Activated CD4-positive, alpha-beta T cell treated with anti-CD3 and anti-CD28 coated beads, Interleukin-2, amount 10 ng/mL, durations not matched to agents 24 days and 14 days (primary cell): ENCODE measurements at regions not wholly inside any gene's neighbourhood (a gene's known extent, or its start where the extent isn't known, plus 50 kb on each side); places are given as distances from the start of the nearest gene placed in this dataset.

Source experiments
- DNase-seq: peaks from one replicate; pipeline ENCODE4 v3.0.0; 2022
- H3K27ac Mint-ChIP-seq: one replicate; pipeline ENCODE4 v1.8.0; 2022; ENCODE audit warnings: mild to moderate bottlenecking, mixed read lengths
- H3K27me3 Mint-ChIP-seq: one replicate; pipeline ENCODE4 v1.8.0; 2022; ENCODE audit warnings: mixed read lengths
- H3K36me3 Mint-ChIP-seq: one replicate; pipeline ENCODE4 v1.8.0; 2022; ENCODE audit warnings: low read depth, mild to moderate bottlenecking, mixed read lengths
- H3K4me1 Mint-ChIP-seq: one replicate; pipeline ENCODE4 v1.8.0; 2021; ENCODE audit warnings: mixed read lengths
- H3K4me3 Mint-ChIP-seq: one replicate; pipeline ENCODE4 v1.8.0; 2022; ENCODE audit warnings: mild to moderate bottlenecking, moderate library complexity, mixed read lengths
- H3K9me3 Mint-ChIP-seq: one replicate; pipeline ENCODE4 v1.8.0; 2021; ENCODE audit warnings: mixed read lengths
- intact Hi-C: fragments of 100-400 bp; cut with micrococcal nuclease; formaldehyde crosslinking; loops from one replicate; pipeline ENCODE4 v1.15.1; 2023

GRCh38 chr6:6405031-6405430, 84.6 kb upstream of the F13A1 start:
- Mint-ChIP-seq H3K27me3 (peaks cover 11% of the 10 kb centered on the region), H3K4me1 (no peaks in the 10 kb centered on the region), H3K9me3 (no peaks in the 10 kb centered on the region), H3K27ac (no peak overlapping the region), H3K4me3 (no peak overlapping the region), H3K36me3 (no peaks in the 10 kb centered on the region)
- DNase-seq = no peak
- intact Hi-C loops = no loop called here

DNA sequence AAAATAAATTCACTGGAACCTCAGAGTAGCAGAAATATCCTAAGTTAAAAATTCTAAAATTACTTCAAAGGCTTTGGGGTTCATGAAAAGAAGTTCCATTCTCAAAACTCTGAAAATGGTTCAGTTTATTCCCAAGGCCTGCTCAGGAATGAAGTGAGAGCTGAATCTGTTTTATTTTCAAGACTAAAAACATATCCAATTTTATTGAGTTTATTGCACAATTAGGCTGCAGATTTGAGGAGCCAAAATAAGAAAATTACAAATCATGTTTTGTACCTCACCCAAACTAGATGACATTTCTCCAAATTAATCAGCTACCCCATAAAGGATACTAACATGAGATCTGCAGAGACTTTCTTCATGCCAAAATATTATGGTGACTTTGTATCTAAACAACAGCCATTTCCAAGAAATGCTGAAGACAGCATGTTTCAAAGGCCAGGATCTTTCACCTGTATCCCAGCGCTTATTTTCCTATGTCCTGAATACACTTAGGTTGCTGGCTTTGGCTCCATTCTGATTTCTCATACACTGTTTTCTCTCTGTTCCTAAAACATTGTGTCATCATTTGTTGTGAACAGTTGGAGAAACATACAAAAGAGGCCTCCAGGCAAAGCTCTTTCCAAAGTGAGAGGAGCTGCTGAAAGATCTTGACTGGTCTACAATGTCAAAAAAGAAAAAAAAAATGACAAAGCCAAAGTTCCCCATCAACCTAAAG, 85.7 kb upstream of the F13A1 start:
- no peaks in the 10 kb centered on the region for H3K9me3 Mint-ChIP-seq
- no peak overlapping the region for H3K27ac Mint-ChIP-seq
- no peaks in the 10 kb centered on the region for H3K36me3 Mint-ChIP-seq
- no peak for DNase-seq
- H3K27me3 Mint-ChIP-seq = peaks cover 13% of the 10 kb centered on the region
- H3K4me1 Mint-ChIP-seq = no peaks in the 10 kb centered on the region
- intact Hi-C loops = no loop called here
- H3K4me3 Mint-ChIP-seq = no peak overlapping the region

GRCh38 chr6:6406715-6407070, 86.2 kb upstream of the F13A1 start:
- Mint-ChIP-seq H3K27ac (no peak overlapping the region), H3K4me1 (no peaks in the 10 kb centered on the region), H3K36me3 (no peaks in the 10 kb centered on the region), H3K9me3 (no peaks in the 10 kb centered on the region), H3K27me3 (peaks cover 13% of the 10 kb centered on the region), H3K4me3 (no peak overlapping the region)
- DNase-seq = no peak
- intact Hi-C loops = no loop called here

DNA sequence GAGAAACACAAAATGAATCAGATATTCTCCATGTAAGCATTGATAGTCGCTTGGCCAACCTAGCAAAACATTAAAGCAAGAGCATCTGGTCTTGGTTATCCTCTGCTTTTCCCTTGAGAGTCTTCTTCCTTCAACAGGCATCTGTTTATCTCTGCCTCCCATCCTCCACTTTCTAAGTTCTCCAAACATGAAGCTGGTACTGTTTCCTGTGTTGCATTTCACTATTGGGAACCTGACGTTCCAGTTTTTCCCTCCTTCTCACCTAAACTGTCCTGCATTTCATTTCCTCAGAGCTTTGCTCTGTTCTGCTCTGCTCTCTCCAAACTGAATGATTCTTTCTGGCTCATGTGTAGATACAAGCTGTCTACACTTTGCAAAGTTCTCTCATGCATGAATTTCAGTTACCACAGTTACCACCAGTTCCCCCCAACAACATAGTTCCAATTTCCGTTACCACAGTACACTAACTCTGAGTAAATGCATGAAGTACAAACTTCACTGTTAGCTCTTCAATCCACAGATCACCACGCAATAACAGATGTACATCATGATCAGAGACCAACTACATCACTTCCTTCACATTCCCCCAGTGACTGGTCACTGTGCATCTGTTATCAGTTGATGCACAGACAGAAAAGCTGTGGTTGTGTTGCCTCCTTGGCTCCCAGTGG, 86.7 kb upstream of the F13A1 start:
- DNase-seq = no peak
- Mint-ChIP-seq H3K27ac (no peak overlapping the region), H3K4me3 (no peak overlapping the region), H3K9me3 (no peaks in the 10 kb centered on the region), H3K4me1 (no peaks in the 10 kb centered on the region), H3K36me3 (no peaks in the 10 kb centered on the region), H3K27me3 (peaks cover 10% of the 10 kb centered on the region)
- intact Hi-C loops = no loop called here

GRCh38 chr6:6409397-6410030, 89.1 kb upstream of the F13A1 start:
- Mint-ChIP-seq H3K4me1 (no peaks in the 10 kb centered on the region), H3K27ac (no peak overlapping the region), H3K9me3 (no peaks in the 10 kb centered on the region), H3K27me3 (peaks cover 11% of the 10 kb centered on the region), H3K4me3 (no peak overlapping the region), H3K36me3 (no peaks in the 10 kb centered on the region)
- DNase-seq = no peak
- intact Hi-C loops = no loop called here

- Mint-ChIP-seq H3K36me3 (no peaks in the 10 kb centered on the region), H3K4me3 (no peak overlapping the region), H3K4me1 (no peaks in the 10 kb centered on the region), H3K27me3 (peaks cover 10% of the 10 kb centered on the region), H3K9me3 (no peaks in the 10 kb centered on the region), H3K27ac (no peak overlapping the region)
- no peak for DNase-seq
- intact Hi-C loops = no loop called here
Observed at GRCh38 chr6:6411115-6411514, 90.7 kb upstream of the F13A1 start.

DNA sequence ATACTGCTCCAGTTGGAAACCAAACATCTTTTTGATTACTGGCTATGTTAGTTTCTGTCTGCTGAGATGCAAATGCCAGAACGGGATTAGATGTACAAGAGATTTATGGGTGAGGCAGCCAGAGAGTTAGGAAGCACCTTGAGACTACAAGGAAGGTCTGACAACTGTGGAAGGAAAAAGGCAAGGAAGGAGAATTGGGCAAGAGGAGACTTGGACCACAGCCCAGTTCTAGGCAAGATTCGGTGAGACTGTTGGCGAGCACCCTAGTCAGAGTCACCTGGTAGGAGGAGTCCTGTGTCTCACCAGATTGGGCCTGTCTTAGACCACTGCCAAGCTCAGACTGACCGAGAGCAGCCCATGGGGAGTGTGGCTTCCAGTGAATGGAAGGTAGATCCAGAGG, 91.8 kb upstream of the F13A1 start:
- H3K27me3 Mint-ChIP-seq = peaks cover 9% of the 10 kb centered on the region
- no peak overlapping the region for H3K4me3 Mint-ChIP-seq
- no peak overlapping the region for H3K27ac Mint-ChIP-seq
- no peaks in the 10 kb centered on the region for H3K36me3 Mint-ChIP-seq
- H3K9me3 Mint-ChIP-seq = no peaks in the 10 kb centered on the region
- H3K4me1 Mint-ChIP-seq = no peaks in the 10 kb centered on the region
- intact Hi-C loops = no loop called here
- no peak for DNase-seq

GRCh38 chr6:6412700-6413099, 92.2 kb upstream of the F13A1 start:
- H3K4me1 Mint-ChIP-seq = no peaks in the 10 kb centered on the region

GRCh38 chr6:6414931-6415330, 94.5 kb upstream of the F13A1 start:
- no peaks in the 10 kb centered on the region for H3K4me1 Mint-ChIP-seq
- DNase-seq = no peak
- H3K36me3 Mint-ChIP-seq = no peaks in the 10 kb centered on the region
- H3K27me3 Mint-ChIP-seq = peaks cover 5% of the 10 kb centered on the region
- H3K9me3 Mint-ChIP-seq = no peaks in the 10 kb centered on the region
- H3K4me3 Mint-ChIP-seq = no peak overlapping the region
- intact Hi-C loops = no loop called here
- H3K27ac Mint-ChIP-seq = no peak overlapping the region

More at GRCh38 chr6:6412700-6413099, 92.2 kb upstream of the F13A1 start:
- DNase-seq = no peak
- no peaks in the 10 kb centered on the region for H3K9me3 Mint-ChIP-seq
- H3K27me3 Mint-ChIP-seq = peaks cover 9% of the 10 kb centered on the region
- H3K4me3 Mint-ChIP-seq = no peak overlapping the region
- H3K27ac Mint-ChIP-seq = no peak overlapping the region
- H3K36me3 Mint-ChIP-seq = no peaks in the 10 kb centered on the region
- intact Hi-C loops = no loop called here

DNA sequence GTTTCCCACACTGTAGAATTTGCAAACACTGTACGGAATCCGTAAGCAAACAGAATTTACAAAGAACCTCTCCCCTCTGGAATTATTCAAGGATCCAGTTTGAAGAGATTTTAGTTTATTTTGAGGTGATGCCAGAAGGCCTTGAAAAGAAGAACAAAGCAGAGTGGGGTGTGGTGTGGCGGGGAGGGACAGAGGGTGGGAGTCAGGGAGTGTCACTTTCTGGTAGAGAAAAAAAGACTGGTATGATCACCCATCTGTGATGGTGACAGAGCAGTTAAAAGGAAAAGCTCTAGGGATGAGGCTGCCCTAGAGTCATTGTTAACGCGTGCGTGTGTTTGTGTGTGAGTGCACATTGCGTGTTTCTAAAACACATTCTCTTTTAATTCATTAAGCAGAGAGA, 97.0 kb upstream of the F13A1 start:
- Mint-ChIP-seq H3K9me3 (no peaks in the 10 kb centered on the region), H3K4me1 (no peaks in the 10 kb centered on the region), H3K27ac (no peak overlapping the region), H3K36me3 (no peaks in the 10 kb centered on the region), H3K4me3 (no peak overlapping the region), H3K27me3 (peaks cover 3% of the 10 kb centered on the region)
- no peak for DNase-seq
- intact Hi-C loops = no loop called here

- peaks cover 3% of the 10 kb centered on the region for H3K27me3 Mint-ChIP-seq
- H3K4me1 Mint-ChIP-seq = no peaks in the 10 kb centered on the region
- intact Hi-C loops = no loop called here
- DNase-seq = no peak
- H3K4me3 Mint-ChIP-seq = no peak overlapping the region
- no peaks in the 10 kb centered on the region for H3K9me3 Mint-ChIP-seq
- no peaks in the 10 kb centered on the region for H3K36me3 Mint-ChIP-seq
- no peak overlapping the region for H3K27ac Mint-ChIP-seq
Observed at GRCh38 chr6:6418421-6418820, 98.0 kb upstream of the F13A1 start.

DNA sequence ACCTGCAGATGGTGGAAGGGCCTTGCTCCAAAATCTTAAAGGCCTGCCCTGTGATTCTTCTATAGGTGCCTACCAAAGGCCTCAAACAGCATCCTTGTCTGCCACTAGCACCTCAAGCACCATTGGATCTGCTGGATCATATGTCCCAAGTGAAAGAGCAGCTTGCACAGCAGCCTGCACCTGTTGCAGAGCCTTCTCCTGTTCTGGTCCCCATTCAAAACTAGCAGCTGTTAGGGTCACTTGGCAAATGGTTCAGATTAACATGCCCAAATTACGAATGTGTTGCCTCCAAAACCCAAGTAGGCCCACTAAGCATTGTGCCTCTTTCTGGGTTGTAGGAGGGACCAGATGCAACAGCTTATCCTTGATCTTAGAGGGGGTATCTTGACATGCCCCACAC, 99.6 kb upstream of the F13A1 start:
- no peak for DNase-seq
- intact Hi-C loops = no loop called here

GRCh38 chr6:6434151-6434550, 113.7 kb upstream of the F13A1 start:
- peaks cover 3% of the 10 kb centered on the region for H3K27me3 Mint-ChIP-seq
- DNase-seq = no peak
- H3K9me3 Mint-ChIP-seq = no peaks in the 10 kb centered on the region
- H3K4me1 Mint-ChIP-seq = no peaks in the 10 kb centered on the region
- no peak overlapping the region for H3K27ac Mint-ChIP-seq
- no peaks in the 10 kb centered on the region for H3K36me3 Mint-ChIP-seq
- intact Hi-C loops = no loop called here
- no peak overlapping the region for H3K4me3 Mint-ChIP-seq

More for the DNA sequence above, 99.6 kb upstream of the F13A1 start:
- Mint-ChIP-seq H3K9me3 (no peaks in the 10 kb centered on the region), H3K27ac (no peak overlapping the region), H3K4me1 (no peaks in the 10 kb centered on the region), H3K4me3 (no peak overlapping the region), H3K27me3 (no peaks in the 10 kb centered on the region), H3K36me3 (no peaks in the 10 kb centered on the region)

GRCh38 chr6:6434723-6435122, 114.3 kb upstream of the F13A1 start:
- intact Hi-C loops = no loop called here
- Mint-ChIP-seq H3K4me3 (no peak overlapping the region), H3K4me1 (no peaks in the 10 kb centered on the region), H3K27me3 (peaks cover 3% of the 10 kb centered on the region), H3K36me3 (no peaks in the 10 kb centered on the region), H3K9me3 (no peaks in the 10 kb centered on the region), H3K27ac (no peak overlapping the region)
- no peak for DNase-seq
